ENCODE measurements at regions not wholly inside any gene's neighbourhood (a gene's known extent, or its start where the extent isn't known, plus 50 kb on each side); places are given as distances from the start of the nearest gene placed in this dataset.

- WGBS (ENCODE audit: low lambda C conversion rate): 5% methylated on average over 4 of the region's 4 CpGs
- TF ChIP-seq USF2 (IDR thresholded peaks at IDR 0.05; ENCODE audit: borderline replicate concordance, low read depth, low read length) (no peak), CHD2 (IDR thresholded peaks at IDR 0.05; ENCODE audit: low read length, partially characterized antibody) (no peak), MAX (IDR thresholded peaks at IDR 0.05; ENCODE audit: low read depth) (no peak), SIN3A (IDR thresholded peaks at IDR 0.05; ENCODE audit: borderline replicate concordance, low read depth, low read length) (no peak), PBX3 (IDR thresholded peaks at IDR 0.05) (no peak), RAD21 (IDR thresholded peaks at IDR 0.05; ENCODE audit: low read length) (no peak), TEAD4 (IDR thresholded peaks at IDR 0.05; ENCODE audit: borderline replicate concordance, insufficient read depth) (no peak), YY1 (IDR thresholded peaks at IDR 0.05; ENCODE audit: low read depth) (no peak), FOXM1 (IDR thresholded peaks at IDR 0.05; ENCODE audit: low read depth) (no peak), FOSL2 (IDR thresholded peaks at IDR 0.05; ENCODE audit: borderline replicate concordance, low read depth) (no peak), TCF12 (IDR thresholded peaks at IDR 0.05) (no peak), GATA2 (CRISPR knock-in tag; IDR thresholded peaks at IDR 0.05) (no peak), EZH2phosphoT487 (IDR thresholded peaks at IDR 0.05; ENCODE audit: borderline replicate concordance, low read depth) (no peak), TAF1 (IDR thresholded peaks at IDR 0.05; ENCODE audit: borderline replicate concordance, low read depth, low read length) (no peak), FOXJ3 (CRISPR knock-in tag; IDR thresholded peaks at IDR 0.05) (no peak), JUND (IDR thresholded peaks at IDR 0.05) (no peak), POLR2AphosphoS5 (IDR thresholded peaks at IDR 0.05; ENCODE audit: low read depth, low read length) (no peak), MXI1 (IDR thresholded peaks at IDR 0.05; ENCODE audit: low read depth, low read length) (no peak), SMC3 (IDR thresholded peaks at IDR 0.05; ENCODE audit: low read depth, low read length) (no peak)
- Histone ChIP-seq H3K4me3 (ENCODE audit: low read depth in 2 of 2, low read length in 1 of 2) (no peak overlapping the region), H3K9me3 (no peaks in the 10 kb centered on the region), H3K4me2 (no peak overlapping the region), H2AFZ (ENCODE audit: low read depth) (no peak overlapping the region), H3K9me2 (no peaks in the 10 kb centered on the region), H3K27me3 (ENCODE audit: insufficient read depth) (no peaks in the 10 kb centered on the region), H4K20me1 (ENCODE audit: insufficient read depth) (no peaks in the 10 kb centered on the region), H3K79me2 (ENCODE audit: insufficient read depth) (no peaks in the 10 kb centered on the region), H3F3A (replicated peaks; ENCODE audit: insufficient read depth) (no peaks in the 10 kb centered on the region), H3K9ac (no peak overlapping the region), H3K4me1 (ENCODE audit: control insufficient read depth in 1 of 2, insufficient read depth in 2 of 2, low read depth in 1 of 2, low read length in 1 of 2) (no peaks in the 10 kb centered on the region), H3K36me3 (replicated peaks in 1 of 2; ENCODE audit: control insufficient read depth in 1 of 2, insufficient read depth in 2 of 2, low read length in 1 of 2) (no peaks in the 10 kb centered on the region), H3K27ac (ENCODE audit: low read depth in 2 of 2, low read length in 1 of 2) (no peak overlapping the region)
- no peak for DNase-seq
- POLR2A ChIA-PET: no interaction called here
- CTCF ChIA-PET: interaction anchor here (1.2 kb wide), 1 partner anchor 24 kb away, joined by 3 read pairs; no protein-coding TSS in a partner anchor
These were observed 241.2 kb downstream of the PCDH10 start for GRCh38 chr4:133390198-133390855.
